NCI-H1694 treated with DMSO at 0.1 percent for 48 hours (cell line): ENCODE measurements at regions not wholly inside any gene's neighbourhood (a gene's known extent, or its start where the extent isn't known, plus 50 kb on each side); places are given as distances from the start of the nearest gene placed in this dataset.

ENCODE experiments used
- DNase-seq: peaks from one replicate; lab custom pipeline; 2025; lab: John Stamatoyannopoulos, UW

- no peak for DNase-seq
Measured at GRCh38 chr3:22996920-22997571, 206.1 kb upstream of the UBE2E2 start.

- no peak for DNase-seq
Measured at GRCh38 chr3:23000371-23000770, 202.8 kb upstream of the UBE2E2 start.

- DNase-seq, result no peak
Measured at GRCh38 chr3:23002151-23002550, 201.0 kb upstream of the UBE2E2 start.

GRCh38 chr3:23002836-23003732 is 200.0 kb upstream of the UBE2E2 start:
- peak; percentile 2 for DNase-seq

- DNase-seq, result no peak
Measured at GRCh38 chr3:23003733-23004046, 199.4 kb upstream of the UBE2E2 start.

GRCh38 chr3:23004971-23005370 is 198.2 kb upstream of the UBE2E2 start:
- DNase-seq, result no peak

GRCh38 chr3:23017801-23018200 is 185.3 kb upstream of the UBE2E2 start:
- DNase-seq, result no peak

- DNase-seq, result no peak
Measured at GRCh38 chr3:23019596-23020300, 183.4 kb upstream of the UBE2E2 start.

GRCh38 chr3:23028294-23028693 is 174.8 kb upstream of the UBE2E2 start:
- DNase-seq, result no peak

GRCh38 chr3:23029001-23029400 is 174.1 kb upstream of the UBE2E2 start:
- no peak for DNase-seq

GRCh38 chr3:23035927-23036640 is 167.0 kb upstream of the UBE2E2 start:
- DNase-seq, result no peak

GRCh38 chr3:23036728-23037127 is 166.4 kb upstream of the UBE2E2 start:
- DNase-seq, result no peak

- no peak for DNase-seq
Measured at GRCh38 chr3:23038471-23038870, 164.7 kb upstream of the UBE2E2 start.

- no peak for DNase-seq
Measured at GRCh38 chr3:23041918-23042696, 161.0 kb upstream of the UBE2E2 start.

- no peak for DNase-seq
Measured at GRCh38 chr3:23044463-23044862, 158.7 kb upstream of the UBE2E2 start.

- no peak for DNase-seq
Measured at GRCh38 chr3:23046536-23046935, 156.6 kb upstream of the UBE2E2 start.

- no peak for DNase-seq
Measured at GRCh38 chr3:23051240-23052140, 151.6 kb upstream of the UBE2E2 start.

- no peak for DNase-seq
Measured at GRCh38 chr3:23052208-23052607, 150.9 kb upstream of the UBE2E2 start.

- DNase-seq, result no peak
Measured at GRCh38 chr3:23052620-23053019, 150.5 kb upstream of the UBE2E2 start.

- no peak for DNase-seq
Measured at GRCh38 chr3:23055733-23056376, 147.3 kb upstream of the UBE2E2 start.
